ENCODE measurements at regions not wholly inside any gene's neighbourhood (a gene's known extent, or its start where the extent isn't known, plus 50 kb on each side); places are given as distances from the start of the nearest gene placed in this dataset.

GRCh38 chr18:75132098-75132870 is 76.7 kb downstream of the PTGR3 start:
- WGBS (ENCODE audit: low lambda C conversion rate, missing lambda C conversion rate), result 91% methylated on average over 27 of the region's 27 CpGs
- Histone ChIP-seq H4K20me1 (ENCODE audit: insufficient read depth, poor library complexity, severe bottlenecking) (no peaks in the 10 kb centered on the region), H3K4me3 (no peak overlapping the region), H3K27me3 (no peaks in the 10 kb centered on the region), H3K4me1 (ENCODE audit: insufficient read depth) (peaks cover 8% of the 10 kb centered on the region), H3K9me3 (ENCODE audit: low read depth) (no peaks in the 10 kb centered on the region), H3K27ac (no peak overlapping the region), H2AFZ (no peak overlapping the region), H3K79me2 (no peaks in the 10 kb centered on the region), H3K9me2 (replicated peaks; ENCODE audit: insufficient read depth) (no peaks in the 10 kb centered on the region), H3K36me3 (replicated peaks; ENCODE audit: insufficient read depth, low read depth) (no peaks in the 10 kb centered on the region), H3K4me2 (no peak overlapping the region)
- no peak for DNase-seq (ENCODE audit: low spot score)
- TF ChIP-seq EZH2 (IDR thresholded peaks at IDR 0.05; ENCODE audit: borderline replicate concordance), result no peak
- no peak for TF ChIP-seq EZH2phosphoT487 (IDR thresholded peaks at IDR 0.05; ENCODE audit: low read depth, severe bottlenecking, unreplicated experiment)
- TF ChIP-seq CTCF (IDR thresholded peaks at IDR 0.05; ENCODE audit: poor library complexity), result no peak

- Histone ChIP-seq H3K4me2 (no peak overlapping the region), H3K9me3 (ENCODE audit: low read depth) (no peaks in the 10 kb centered on the region)
Measured at GRCh38 chr18:75131381-75132000, 77.4 kb downstream of the PTGR3 start.

GRCh38 chr18:75130591-75131328 is 78.2 kb downstream of the PTGR3 start:
- H3K4me1 ChIP-seq (ENCODE audit: insufficient read depth), result peaks cover 10% of the 10 kb centered on the region
- H3K9me3 ChIP-seq (ENCODE audit: low read depth), result no peaks in the 10 kb centered on the region
- DNase-seq (ENCODE audit: low spot score), result no peak
- no peaks in the 10 kb centered on the region for H4K20me1 ChIP-seq (ENCODE audit: insufficient read depth, poor library complexity, severe bottlenecking)
- TF ChIP-seq EZH2phosphoT487 (IDR thresholded peaks at IDR 0.05; ENCODE audit: low read depth, severe bottlenecking, unreplicated experiment) (no peak), EZH2 (IDR thresholded peaks at IDR 0.05; ENCODE audit: borderline replicate concordance) (no peak), CTCF (IDR thresholded peaks at IDR 0.05; ENCODE audit: poor library complexity) (no peak)
- H3K4me3 ChIP-seq, result no peak overlapping the region
- no peak overlapping the region for H2AFZ ChIP-seq
- no peak overlapping the region for H3K27ac ChIP-seq
- H3K27me3 ChIP-seq, result no peaks in the 10 kb centered on the region
- H3K36me3 ChIP-seq (replicated peaks; ENCODE audit: insufficient read depth, low read depth), result no peaks in the 10 kb centered on the region
- H3K4me2 ChIP-seq, result no peak overlapping the region
- WGBS (ENCODE audit: low lambda C conversion rate, missing lambda C conversion rate), result 89% methylated on average over 13 of the region's 13 CpGs
- no peaks in the 10 kb centered on the region for H3K9me2 ChIP-seq (replicated peaks; ENCODE audit: insufficient read depth)
- H3K79me2 ChIP-seq, result no peaks in the 10 kb centered on the region

More at GRCh38 chr18:75131381-75132000, 77.4 kb downstream of the PTGR3 start:
- Histone ChIP-seq H3K4me1 (ENCODE audit: insufficient read depth) (peaks cover 10% of the 10 kb centered on the region), H2AFZ (no peak overlapping the region), H3K4me3 (no peak overlapping the region), H3K36me3 (replicated peaks; ENCODE audit: insufficient read depth, low read depth) (no peaks in the 10 kb centered on the region), H4K20me1 (ENCODE audit: insufficient read depth, poor library complexity, severe bottlenecking) (no peaks in the 10 kb centered on the region), H3K9me2 (replicated peaks; ENCODE audit: insufficient read depth) (no peaks in the 10 kb centered on the region), H3K79me2 (no peaks in the 10 kb centered on the region), H3K27ac (no peak overlapping the region), H3K27me3 (no peaks in the 10 kb centered on the region)
- DNase-seq (ENCODE audit: low spot score), result no peak
- WGBS (ENCODE audit: low lambda C conversion rate, missing lambda C conversion rate), result 81% methylated on average over 20 of the region's 20 CpGs
- TF ChIP-seq EZH2 (IDR thresholded peaks at IDR 0.05; ENCODE audit: borderline replicate concordance), result no peak

All from hepatocyte (in vitro differentiated cells).